ENCODE measurements at regions not wholly inside any gene's neighbourhood (a gene's known extent, or its start where the extent isn't known, plus 50 kb on each side); places are given as distances from the start of the nearest gene placed in this dataset.

GRCh38 chr12:89091293-89091841 is 260.9 kb downstream of the DUSP6 start:
- Histone ChIP-seq H4K20me1 (ENCODE audit: insufficient read depth) (no peaks in the 10 kb centered on the region), H3K9ac (no peak overlapping the region), H2AFZ (ENCODE audit: low read depth) (no peak overlapping the region), H3K4me1 (ENCODE audit: low read depth, poor library complexity, severe bottlenecking) (no peaks in the 10 kb centered on the region), H3K4me2 (no peak overlapping the region), H3K36me3 (ENCODE audit: insufficient read depth) (no peaks in the 10 kb centered on the region), H3K27me3 (ENCODE audit: insufficient read depth, low read depth) (no peaks in the 10 kb centered on the region), H3K27ac (no peak overlapping the region), H3K4me3 (IDR thresholded peaks at IDR 0.05; ENCODE audit: insufficient read depth, low read depth, low read length) (no peak overlapping the region), H3K79me2 (ENCODE audit: insufficient read depth, low read depth) (no peaks in the 10 kb centered on the region)
- TF ChIP-seq CTCF (conservative IDR thresholded peaks at IDR 0.05; ENCODE audit: low read depth, low read length): no peak

GRCh38 chr12:89089264-89089663 is 263.0 kb downstream of the DUSP6 start:
- H3K79me2 ChIP-seq (ENCODE audit: insufficient read depth, low read depth): no peaks in the 10 kb centered on the region
- no peaks in the 10 kb centered on the region for H3K4me1 ChIP-seq (ENCODE audit: low read depth, poor library complexity, severe bottlenecking)
- TF ChIP-seq CTCF (conservative IDR thresholded peaks at IDR 0.05; ENCODE audit: low read depth, low read length): no peak
- no peak overlapping the region for H3K27ac ChIP-seq
- H3K36me3 ChIP-seq (ENCODE audit: insufficient read depth): no peaks in the 10 kb centered on the region
- H2AFZ ChIP-seq (ENCODE audit: low read depth): no peak overlapping the region
- H3K4me3 ChIP-seq (IDR thresholded peaks at IDR 0.05; ENCODE audit: insufficient read depth, low read depth, low read length): no peak overlapping the region
- no peak overlapping the region for H3K9ac ChIP-seq
- no peaks in the 10 kb centered on the region for H3K27me3 ChIP-seq (ENCODE audit: insufficient read depth, low read depth)
- no peaks in the 10 kb centered on the region for H4K20me1 ChIP-seq (ENCODE audit: insufficient read depth)
- H3K4me2 ChIP-seq: no peak overlapping the region

GRCh38 chr12:89087876-89088275 is 264.4 kb downstream of the DUSP6 start:
- H4K20me1 ChIP-seq (ENCODE audit: insufficient read depth): no peaks in the 10 kb centered on the region
- H3K4me2 ChIP-seq: no peak overlapping the region
- no peaks in the 10 kb centered on the region for H3K27me3 ChIP-seq (ENCODE audit: insufficient read depth, low read depth)
- no peaks in the 10 kb centered on the region for H3K79me2 ChIP-seq (ENCODE audit: insufficient read depth, low read depth)
- H3K27ac ChIP-seq: no peak overlapping the region
- no peak overlapping the region for H3K4me3 ChIP-seq (IDR thresholded peaks at IDR 0.05; ENCODE audit: insufficient read depth, low read depth, low read length)
- no peak for TF ChIP-seq CTCF (conservative IDR thresholded peaks at IDR 0.05; ENCODE audit: low read depth, low read length)
- H2AFZ ChIP-seq (ENCODE audit: low read depth): no peak overlapping the region
- H3K36me3 ChIP-seq (ENCODE audit: insufficient read depth): no peaks in the 10 kb centered on the region
- no peak overlapping the region for H3K9ac ChIP-seq
- no peaks in the 10 kb centered on the region for H3K4me1 ChIP-seq (ENCODE audit: low read depth, poor library complexity, severe bottlenecking)

GRCh38 chr12:89087149-89087825 is 265.0 kb downstream of the DUSP6 start:
- Histone ChIP-seq H3K4me1 (ENCODE audit: low read depth, poor library complexity, severe bottlenecking) (no peaks in the 10 kb centered on the region), H3K4me2 (no peak overlapping the region), H3K36me3 (ENCODE audit: insufficient read depth) (no peaks in the 10 kb centered on the region), H3K9ac (no peak overlapping the region), H3K79me2 (ENCODE audit: insufficient read depth, low read depth) (no peaks in the 10 kb centered on the region), H2AFZ (ENCODE audit: low read depth) (no peak overlapping the region), H3K27ac (no peak overlapping the region), H4K20me1 (ENCODE audit: insufficient read depth) (no peaks in the 10 kb centered on the region), H3K27me3 (ENCODE audit: insufficient read depth, low read depth) (no peaks in the 10 kb centered on the region), H3K4me3 (IDR thresholded peaks at IDR 0.05; ENCODE audit: insufficient read depth, low read depth, low read length) (no peak overlapping the region)
- TF ChIP-seq CTCF (conservative IDR thresholded peaks at IDR 0.05; ENCODE audit: low read depth, low read length): no peak
